GM12864 (cell line): ENCODE measurements at regions not wholly inside any gene's neighbourhood (a gene's known extent, or its start where the extent isn't known, plus 50 kb on each side); places are given as distances from the start of the nearest gene placed in this dataset.
A peak's percentile ranks its signal among the peaks of the same experiment; 100 is the strongest.

Source experiments
- DNase-seq: peaks from one replicate; pipeline ENCODE4 v3.0.0-alpha.2; 2011; ENCODE audit warnings: low read depth
- H3K4me3 ChIP-seq: 2 replicates; pipeline ENCODE4 v1.5.1; 2011; ENCODE audit warnings: mild to moderate bottlenecking, low read depth, low read length, control low read depth
- TF ChIP-seq, protein P1 (sequence below): IDR thresholded peaks from 2 replicates; pipeline ENCODE4 v1.5.1; 2011; ENCODE audit warnings: low read depth, mild to moderate bottlenecking, moderate library complexity, low read length, control low read depth, inconsistent platforms; ENCODE audit errors: missing control alignments

- TF ChIP-seq, protein P1, sequence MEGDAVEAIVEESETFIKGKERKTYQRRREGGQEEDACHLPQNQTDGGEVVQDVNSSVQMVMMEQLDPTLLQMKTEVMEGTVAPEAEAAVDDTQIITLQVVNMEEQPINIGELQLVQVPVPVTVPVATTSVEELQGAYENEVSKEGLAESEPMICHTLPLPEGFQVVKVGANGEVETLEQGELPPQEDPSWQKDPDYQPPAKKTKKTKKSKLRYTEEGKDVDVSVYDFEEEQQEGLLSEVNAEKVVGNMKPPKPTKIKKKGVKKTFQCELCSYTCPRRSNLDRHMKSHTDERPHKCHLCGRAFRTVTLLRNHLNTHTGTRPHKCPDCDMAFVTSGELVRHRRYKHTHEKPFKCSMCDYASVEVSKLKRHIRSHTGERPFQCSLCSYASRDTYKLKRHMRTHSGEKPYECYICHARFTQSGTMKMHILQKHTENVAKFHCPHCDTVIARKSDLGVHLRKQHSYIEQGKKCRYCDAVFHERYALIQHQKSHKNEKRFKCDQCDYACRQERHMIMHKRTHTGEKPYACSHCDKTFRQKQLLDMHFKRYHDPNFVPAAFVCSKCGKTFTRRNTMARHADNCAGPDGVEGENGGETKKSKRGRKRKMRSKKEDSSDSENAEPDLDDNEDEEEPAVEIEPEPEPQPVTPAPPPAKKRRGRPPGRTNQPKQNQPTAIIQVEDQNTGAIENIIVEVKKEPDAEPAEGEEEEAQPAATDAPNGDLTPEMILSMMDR, result no peak
- H3K4me3 ChIP-seq, result no peak overlapping the region
- no peak for DNase-seq
Measured at GRCh38 chr9:84139296-84140070, 158.9 kb downstream of the RMI1 start.

GRCh38 chr9:84140535-84141101 lies 160.0 kb downstream of the RMI1 start:
- TF ChIP-seq, protein P1, result no peak
- no peak for DNase-seq
- H3K4me3 ChIP-seq, result peak overlapping the region; percentile 52

DNA sequence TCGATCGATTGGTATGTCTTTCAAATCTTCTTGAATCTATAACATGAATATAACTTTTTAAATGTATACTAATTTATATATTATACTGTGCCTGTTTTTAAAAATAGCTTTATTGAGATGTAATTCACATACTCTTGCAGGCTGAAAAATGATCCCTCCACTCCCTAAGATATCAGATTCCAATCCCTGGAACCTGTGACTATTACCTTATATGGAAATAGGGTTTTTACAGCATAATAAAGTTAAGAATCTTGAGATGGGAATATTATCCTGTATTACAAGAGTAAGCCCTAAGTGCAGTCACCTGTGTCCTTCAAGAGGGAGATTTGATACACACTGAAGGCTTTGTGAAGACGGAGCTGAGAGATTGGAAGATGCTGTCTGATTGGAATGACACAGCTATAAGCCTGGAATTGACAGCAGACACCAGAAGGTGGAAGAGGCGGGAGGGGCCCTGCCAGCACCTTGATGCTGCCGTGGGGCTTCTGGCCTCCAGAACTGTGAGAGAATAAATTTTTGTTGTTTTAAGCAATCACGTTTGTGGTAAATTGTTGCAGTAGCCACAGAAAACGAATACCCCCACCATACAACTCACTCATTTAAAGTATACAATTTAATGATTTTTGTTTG lies 161.3 kb downstream of the RMI1 start:
- TF ChIP-seq, protein P1, result no peak

DNA sequence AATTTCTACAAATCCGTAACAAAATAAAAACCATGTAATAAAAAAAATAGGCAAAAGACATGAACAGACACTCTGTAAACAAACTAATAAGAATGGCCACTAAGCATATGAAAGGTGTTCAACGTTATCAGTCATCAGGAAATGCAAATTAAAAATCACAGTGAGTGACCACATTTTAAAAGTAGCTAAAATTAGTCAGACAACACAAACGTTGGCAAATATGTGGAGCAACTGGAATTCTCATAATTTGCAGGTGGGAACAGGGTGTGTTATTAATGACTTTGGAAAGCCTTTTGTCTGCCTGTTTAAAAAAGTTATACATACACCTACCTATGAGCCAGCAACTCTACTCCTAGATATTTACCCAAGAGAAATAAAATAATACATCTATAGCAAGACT lies 164.4 kb downstream of the RMI1 start:
- no peak overlapping the region for H3K4me3 ChIP-seq
- TF ChIP-seq, protein P1, result no peak
- DNase-seq, result no peak

More for the DNA sequence above, 161.3 kb downstream of the RMI1 start:
- DNase-seq, result no peak
- H3K4me3 ChIP-seq, result no peak overlapping the region

GRCh38 chr9:84145780-84146179 lies 165.2 kb downstream of the RMI1 start:
- H3K4me3 ChIP-seq, result no peak overlapping the region
- TF ChIP-seq, protein P1, result no peak
- no peak for DNase-seq

DNA sequence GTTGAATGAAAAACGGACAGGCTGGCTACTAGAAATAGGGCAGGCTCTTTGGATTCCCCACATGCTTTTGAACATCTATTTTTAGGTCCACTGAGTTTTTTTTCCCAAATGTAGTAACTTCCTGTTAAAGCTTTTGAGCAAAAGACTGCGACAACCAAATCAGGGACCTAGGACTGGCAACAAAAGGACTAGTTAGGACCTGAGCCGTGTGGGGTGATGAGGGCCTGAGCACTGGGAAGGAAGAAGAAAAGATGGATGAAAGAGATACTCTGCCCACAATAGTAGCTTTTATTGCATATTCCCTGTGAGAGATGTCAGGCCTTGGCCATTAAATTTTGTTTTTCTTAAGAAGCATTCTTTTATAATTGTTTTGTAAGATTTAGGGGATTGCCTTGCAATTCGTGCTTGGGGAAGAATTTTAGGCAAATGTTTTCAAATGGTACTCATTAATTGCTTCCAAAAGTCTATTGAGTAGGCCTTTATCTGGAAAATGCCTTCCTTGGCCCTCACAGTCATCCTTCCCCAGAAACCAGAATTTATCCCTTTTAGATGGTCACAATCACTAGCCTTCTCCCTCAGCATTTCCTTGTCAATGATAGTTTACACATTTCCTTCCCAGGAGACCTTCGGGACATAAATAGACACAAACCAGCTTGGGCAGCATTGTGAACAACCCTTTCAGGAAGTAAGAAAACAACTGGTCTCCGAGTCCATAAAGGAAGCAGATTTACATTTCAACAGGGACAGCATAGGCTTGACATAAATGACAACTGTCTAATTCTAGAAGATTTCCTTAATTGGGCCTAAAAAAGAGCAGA lies 166.5 kb downstream of the RMI1 start:
- no peak for DNase-seq
- H3K4me3 ChIP-seq, result no peak overlapping the region
- TF ChIP-seq, protein P1, result no peak
